Stomach (tissue), 8 donors: ENCODE measurements at regions not wholly inside any gene's neighbourhood (a gene's known extent, or its start where the extent isn't known, plus 50 kb on each side); places are given as distances from the start of the nearest gene placed in this dataset.

Experiments
- DNase-seq, 2 donors: peaks; one replicate each; pipeline versions ENCODE4 v3.0.0 to v3.0.0-alpha.2; 2013 to 2019
- H3K27ac ChIP-seq, 5 donors: fragments of 200-600 bp in 4 of 5; sonication (generic) in 4 of 5; one replicate each; pipeline ENCODE4 v1.5.1; 2013 to 2019; ENCODE audit warnings: mild to moderate bottlenecking in 1 of 5, moderate library complexity in 1 of 5
- H3K27me3 ChIP-seq, 3 donors: fragments of 200-600 bp; sonication (generic); one replicate each; pipeline ENCODE4 v1.5.1; 2017 to 2019; ENCODE audit warnings: mixed run types in 1 of 3
- H3K36me3 ChIP-seq, 4 donors: fragments of 200-600 bp; sonication (generic); 1 replicate in 3 of 4; 2 replicates in 1 of 4; pipeline ENCODE4 v1.5.1; 2016 to 2019
- H3K4me1 ChIP-seq, 4 donors: fragments of 200-600 bp; sonication (generic); one replicate each; pipeline ENCODE4 v1.5.1; 2016 to 2019
- H3K4me3 ChIP-seq, 4 donors: fragments of 200-600 bp; sonication (generic) in 3 of 4; one replicate each; pipeline ENCODE4 v1.5.1; 2016 to 2019; ENCODE audit warnings: mild to moderate bottlenecking in 1 of 4
- H3K9me3 ChIP-seq, 4 donors: fragments of 200-600 bp; sonication (generic); one replicate each; pipeline ENCODE4 v1.5.1; 2016 to 2019
- EP300 ChIP-seq: sonication (generic); formaldehyde crosslinking; IDR thresholded peaks from one replicate; pipeline ENCODE4 v1.6.1; 2017; ENCODE audit warnings: antibody characterized with exemption
- POLR2A ChIP-seq, 4 donors: fragments of 450-650 bp; IDR thresholded peaks; one replicate each; pipeline ENCODE4 v1.6.1; 2016; ENCODE audit warnings: antibody characterized with exemption in 4 of 4, control low read depth in 2 of 4, mild to moderate bottlenecking in 1 of 4, moderate library complexity in 1 of 4
- POLR2AphosphoS5 ChIP-seq, 3 donors: sonication (generic); formaldehyde crosslinking; IDR thresholded peaks; one replicate each; pipeline ENCODE4 v1.6.1; 2016; ENCODE audit warnings: antibody characterized with exemption in 3 of 3
- WGBS, 5 donors: extraction: QIAGEN DNeasy Blood & Tissue Kit in 3 of 5; methylation state at CpG; one replicate each; pipeline versions ENCODE4 v1.1.5 to v1.1.7; 2013 to 2018; 5-methylcytosine and 5-hydroxymethylcytosine counted together
- intact Hi-C: fragments of 100-400 bp; cut with DNase I; formaldehyde crosslinking; loops from one replicate; pipeline ENCODE4 v1.15.1; 2023; ENCODE audit warnings: low total_unique reads
- TF ChIP-seq, protein P1 (sequence below), 7 experiments: fragments of 450-650 bp in 4 of 7; fragments of 200-600 bp in 3 of 7; sonication (generic) in 3 of 7; IDR thresholded peaks; one replicate each; pipeline ENCODE4 v1.5.1; 2016 to 2019; ENCODE audit warnings: antibody characterized with exemption in 7 of 7, control low read depth in 2 of 7, mild to moderate bottlenecking in 1 of 7
- donor health status: healthy with polysubstance abuse.
- donor health status: Bipolar disorder and iron deficiency.
- donor health status: healthy.

DNA sequence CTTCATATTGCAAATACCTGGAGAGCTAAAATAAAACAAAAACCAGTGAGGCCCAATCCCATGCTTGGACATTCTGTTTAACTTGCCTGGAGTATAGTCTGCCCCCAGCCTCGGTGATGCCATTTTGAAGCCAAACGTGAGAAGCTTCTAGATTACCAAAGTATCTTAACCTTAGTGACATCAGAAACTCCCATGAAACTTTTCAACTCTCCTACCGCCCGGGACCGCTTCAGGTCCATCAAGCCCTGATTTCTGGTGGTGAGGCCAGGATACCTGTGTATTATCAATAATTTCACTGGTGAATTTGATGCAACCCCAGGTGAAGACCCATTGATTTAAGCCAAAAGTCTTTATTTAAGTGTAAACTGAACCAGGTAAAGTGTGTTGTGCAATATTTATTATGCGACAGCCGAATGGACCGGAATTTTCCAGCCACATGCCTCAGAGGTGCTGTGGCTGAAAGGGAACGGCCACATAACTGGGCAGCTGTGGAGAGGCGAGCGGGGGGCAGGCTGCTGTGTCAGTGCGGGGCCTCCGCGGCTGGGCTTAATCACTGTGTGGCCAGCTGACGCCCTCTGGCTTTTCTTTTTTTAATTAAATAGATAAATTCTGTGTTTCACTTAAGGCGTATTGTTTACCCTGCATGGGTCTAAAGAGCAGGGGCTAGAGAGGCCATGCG is 385.5 kb upstream of the B3GAT1 start:
- DNase-seq = peak in 1 of 2 donors; percentile 22
- no peak for TF ChIP-seq POLR2AphosphoS5 (IDR thresholded peaks at IDR 0.05)
- no peak for TF ChIP-seq POLR2A (IDR thresholded peaks at IDR 0.05)
- TF ChIP-seq, protein P1, sequence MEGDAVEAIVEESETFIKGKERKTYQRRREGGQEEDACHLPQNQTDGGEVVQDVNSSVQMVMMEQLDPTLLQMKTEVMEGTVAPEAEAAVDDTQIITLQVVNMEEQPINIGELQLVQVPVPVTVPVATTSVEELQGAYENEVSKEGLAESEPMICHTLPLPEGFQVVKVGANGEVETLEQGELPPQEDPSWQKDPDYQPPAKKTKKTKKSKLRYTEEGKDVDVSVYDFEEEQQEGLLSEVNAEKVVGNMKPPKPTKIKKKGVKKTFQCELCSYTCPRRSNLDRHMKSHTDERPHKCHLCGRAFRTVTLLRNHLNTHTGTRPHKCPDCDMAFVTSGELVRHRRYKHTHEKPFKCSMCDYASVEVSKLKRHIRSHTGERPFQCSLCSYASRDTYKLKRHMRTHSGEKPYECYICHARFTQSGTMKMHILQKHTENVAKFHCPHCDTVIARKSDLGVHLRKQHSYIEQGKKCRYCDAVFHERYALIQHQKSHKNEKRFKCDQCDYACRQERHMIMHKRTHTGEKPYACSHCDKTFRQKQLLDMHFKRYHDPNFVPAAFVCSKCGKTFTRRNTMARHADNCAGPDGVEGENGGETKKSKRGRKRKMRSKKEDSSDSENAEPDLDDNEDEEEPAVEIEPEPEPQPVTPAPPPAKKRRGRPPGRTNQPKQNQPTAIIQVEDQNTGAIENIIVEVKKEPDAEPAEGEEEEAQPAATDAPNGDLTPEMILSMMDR (IDR thresholded peaks at IDR 0.05) = no peak
- no peak for TF ChIP-seq EP300
- no peaks in the 10 kb centered on the region for H3K36me3 ChIP-seq
- no peak overlapping the region for H3K4me3 ChIP-seq
- intact Hi-C loops = no loop called here
- no peaks in the 10 kb centered on the region for H3K9me3 ChIP-seq
- 45 to 61% (median 57%) methylated on average over 17 of the region's 17 CpGs for WGBS, 5 donors
- H3K27me3 ChIP-seq = peaks cover 0 to 68% (median 27%) of the 10 kb centered on the region in 3 donors
- H3K4me1 ChIP-seq = no peaks in the 10 kb centered on the region
- no peak overlapping the region for H3K27ac ChIP-seq

DNA sequence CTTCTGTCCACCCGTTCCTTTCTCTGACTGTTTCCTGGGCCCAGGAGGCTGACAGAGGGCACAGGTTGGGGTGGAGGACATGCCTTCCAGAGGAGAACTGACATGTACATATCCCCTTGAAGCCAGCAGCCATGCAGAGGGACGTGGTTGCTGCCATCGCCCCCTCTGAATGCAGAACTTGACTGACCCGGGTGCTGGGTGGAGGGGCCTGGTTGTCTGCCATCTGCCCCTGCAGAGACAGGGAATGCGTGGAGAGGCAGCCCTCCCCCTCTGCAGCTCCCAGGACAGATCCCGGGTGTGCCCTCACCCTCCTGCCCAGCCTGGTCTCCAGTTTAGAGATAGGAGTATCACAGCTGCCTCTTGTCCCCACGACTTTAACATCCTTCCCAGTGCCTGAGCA is 383.0 kb upstream of the B3GAT1 start:
- TF ChIP-seq, protein P1 (IDR thresholded peaks at IDR 0.05) = no peak
- no peak for TF ChIP-seq POLR2A (IDR thresholded peaks at IDR 0.05)
- TF ChIP-seq EP300 = no peak
- TF ChIP-seq POLR2AphosphoS5 (IDR thresholded peaks at IDR 0.05) = no peak
- Histone ChIP-seq H3K36me3 (no peaks in the 10 kb centered on the region), H3K27ac (no peak overlapping the region), H3K27me3 (peaks cover 0 to 48% (median 18%) of the 10 kb centered on the region in 3 donors), H3K4me1 (no peaks in the 10 kb centered on the region), H3K9me3 (no peaks in the 10 kb centered on the region), H3K4me3 (no peak overlapping the region)
- no peak for DNase-seq
- intact Hi-C loops = no loop called here
- 72 to 88% (median 85%) methylated on average over 7 of the region's 7 CpGs for WGBS, 5 donors

DNA sequence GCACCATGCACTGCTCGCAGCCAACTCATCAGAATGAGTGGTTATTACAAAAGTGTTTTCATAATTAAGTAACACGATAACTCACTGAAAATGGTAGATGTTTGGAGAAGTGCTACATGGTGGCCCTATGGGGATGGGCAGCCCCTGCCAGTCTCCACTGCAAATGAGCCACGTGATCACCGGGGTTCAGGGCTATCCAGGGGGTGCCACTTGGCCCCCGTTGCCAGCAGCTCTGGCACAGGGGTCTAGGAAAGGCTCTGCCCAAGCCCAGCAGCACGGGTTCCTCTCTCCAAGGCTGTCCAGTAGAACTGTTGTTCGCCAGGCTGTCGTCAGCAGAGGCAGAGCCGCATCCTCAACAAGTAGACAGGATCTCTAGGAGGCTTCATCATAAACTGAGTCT is 382.1 kb upstream of the B3GAT1 start:
- H3K36me3 ChIP-seq = no peaks in the 10 kb centered on the region
- peaks cover 0 to 41% (median 18%) of the 10 kb centered on the region in 3 donors for H3K27me3 ChIP-seq
- intact Hi-C loops = no loop called here
- TF ChIP-seq EP300 (no peak), POLR2A (IDR thresholded peaks at IDR 0.05) (no peak)
- TF ChIP-seq, protein P1 (IDR thresholded peaks at IDR 0.05) = no peak
- 70 to 79% (median 75%) methylated on average over 9 of the region's 9 CpGs for WGBS, 5 donors
- no peak overlapping the region for H3K4me3 ChIP-seq
- no peak overlapping the region for H3K27ac ChIP-seq
- no peaks in the 10 kb centered on the region for H3K4me1 ChIP-seq
- H3K9me3 ChIP-seq = no peaks in the 10 kb centered on the region
- no peak for DNase-seq

DNA sequence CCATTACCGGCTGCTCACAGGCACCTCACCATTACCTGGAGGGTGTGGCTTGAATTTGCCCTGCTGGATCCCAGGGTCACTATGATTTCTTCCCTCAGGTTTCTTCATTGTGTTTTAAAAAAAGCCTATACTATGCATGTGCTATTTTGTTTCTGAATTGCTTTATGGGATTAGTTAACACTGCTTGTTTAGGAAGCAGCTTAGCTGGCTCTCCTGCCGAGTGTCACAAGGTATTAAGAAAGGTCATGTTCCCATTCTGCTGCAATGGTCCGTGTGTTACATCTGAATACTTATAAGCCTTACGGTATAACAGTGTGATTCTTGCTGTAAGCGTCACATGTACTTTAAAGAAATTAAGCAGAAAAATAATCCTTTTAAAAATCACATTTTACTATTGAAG is 380.6 kb upstream of the B3GAT1 start:
- no peaks in the 10 kb centered on the region for H3K9me3 ChIP-seq
- TF ChIP-seq, protein P1 (IDR thresholded peaks at IDR 0.05) = no peak
- TF ChIP-seq EP300 = no peak
- TF ChIP-seq POLR2AphosphoS5 (IDR thresholded peaks at IDR 0.05) = no peak
- no peaks in the 10 kb centered on the region for H3K36me3 ChIP-seq
- no peak overlapping the region for H3K4me3 ChIP-seq
- intact Hi-C loops = no loop called here
- peaks cover 0 to 26% (median 18%) of the 10 kb centered on the region in 3 donors for H3K27me3 ChIP-seq
- H3K27ac ChIP-seq = no peak overlapping the region
- no peak for DNase-seq
- H3K4me1 ChIP-seq = no peaks in the 10 kb centered on the region
- WGBS, 5 donors = 67 to 82% (median 81%) methylated on average over 5 of the region's 5 CpGs
